A172 (cell line): ENCODE measurements at regions not wholly inside any gene's neighbourhood (a gene's known extent, or its start where the extent isn't known, plus 50 kb on each side); places are given as distances from the start of the nearest gene placed in this dataset.
A peak's percentile ranks its signal among the peaks of the same experiment; 100 is the strongest.
"Not testable (repeated sequence)": the region's sequence is repeated elsewhere in the genome, so short reads cannot be mapped to it uniquely, and the experiment has no call there.

Source experiments
- DNase-seq: peaks from one replicate; pipeline ENCODE4 v3.0.0-alpha.2; 2015; ENCODE audit warnings: low spot score

DNA sequence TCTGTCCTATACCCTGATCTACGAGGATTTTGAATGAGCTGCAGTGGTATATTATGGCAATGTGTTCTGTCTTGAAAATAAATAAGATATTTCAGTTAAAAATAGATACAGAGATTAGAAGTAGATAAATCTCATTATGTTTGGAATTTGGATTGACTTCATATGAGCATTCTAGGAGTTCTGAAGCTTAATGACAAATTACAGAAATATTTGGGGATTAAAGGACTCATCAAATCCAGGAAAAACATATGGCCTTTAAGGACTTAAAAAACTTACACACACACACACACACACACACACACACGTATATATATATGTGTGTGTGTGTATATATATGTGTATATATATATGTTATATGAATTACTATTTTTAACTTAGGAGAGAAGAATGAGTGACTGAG, 446.9 kb upstream of the CD180 start:
- DNase-seq: no peak

DNA sequence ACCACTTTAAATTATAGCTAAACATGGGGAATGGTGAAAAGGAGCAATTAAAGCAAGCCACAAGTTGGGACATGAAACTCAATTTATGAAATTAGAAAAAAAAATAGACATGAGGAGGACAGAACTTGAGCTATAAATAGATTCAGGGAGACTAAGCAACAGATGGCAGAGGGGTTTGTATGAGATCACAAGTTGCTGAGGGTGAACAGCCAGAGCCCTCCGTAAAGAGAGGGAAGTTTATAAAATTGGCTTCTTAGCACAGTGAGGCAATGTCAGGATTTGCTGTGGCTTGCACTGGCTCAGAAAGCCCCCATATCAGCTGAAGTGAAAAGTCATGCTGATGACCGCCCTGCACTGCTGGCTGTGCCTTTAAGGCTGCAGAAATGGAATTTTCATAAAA, 443.4 kb upstream of the CD180 start:
- DNase-seq: no peak

DNA sequence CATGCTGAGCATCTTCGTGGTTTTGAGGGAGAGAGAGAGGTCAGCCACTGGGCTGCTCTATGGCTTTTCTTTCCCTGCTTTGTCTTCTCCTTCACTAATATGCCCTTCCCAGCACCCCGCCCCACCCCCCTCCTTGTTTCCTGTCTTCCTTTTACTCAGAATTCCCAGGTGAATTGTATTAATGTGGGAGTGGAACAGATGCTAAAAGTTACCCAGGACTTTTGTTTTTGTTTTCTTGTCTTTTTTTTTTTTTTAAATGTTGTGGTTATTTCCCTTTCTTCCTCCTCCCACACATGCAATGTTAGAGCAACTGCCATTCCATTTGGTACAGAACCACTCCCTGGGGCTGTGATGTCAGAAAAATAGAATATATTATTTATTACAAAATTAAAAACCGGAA, 442.7 kb upstream of the CD180 start:
- DNase-seq: no peak

DNA sequence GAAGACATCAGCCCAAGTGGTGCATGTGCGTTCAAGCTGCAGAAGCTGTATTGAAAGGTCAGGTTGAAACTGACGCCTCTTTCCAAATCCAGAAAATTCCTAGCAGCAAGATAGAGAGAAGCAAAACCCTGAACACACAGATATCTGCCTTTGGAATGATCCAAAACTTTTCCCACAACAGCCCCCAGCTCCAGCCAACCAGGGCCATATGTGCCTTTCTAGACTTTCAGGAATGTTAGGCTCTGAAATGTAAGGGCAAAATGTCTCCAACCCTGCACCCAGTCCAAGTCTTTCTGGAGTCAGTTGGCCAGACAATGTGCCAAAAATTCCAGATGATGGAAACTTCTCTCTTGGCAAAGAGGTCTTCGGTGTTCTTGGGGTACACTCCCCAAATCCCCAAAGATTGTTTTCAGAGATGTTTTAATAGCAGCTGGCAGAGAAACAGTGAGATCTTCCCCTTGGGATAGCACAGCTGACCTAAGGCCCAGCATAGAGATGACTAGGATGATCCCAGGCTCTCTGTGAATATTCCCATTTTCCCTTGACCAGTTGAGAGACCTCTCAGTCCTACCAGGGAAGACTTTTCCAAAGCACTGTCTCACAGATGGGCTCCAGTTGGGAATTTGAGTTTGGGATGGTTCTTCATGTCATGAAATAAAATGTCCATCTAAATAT, 440.4 kb upstream of the CD180 start:
- no peak for DNase-seq

DNA sequence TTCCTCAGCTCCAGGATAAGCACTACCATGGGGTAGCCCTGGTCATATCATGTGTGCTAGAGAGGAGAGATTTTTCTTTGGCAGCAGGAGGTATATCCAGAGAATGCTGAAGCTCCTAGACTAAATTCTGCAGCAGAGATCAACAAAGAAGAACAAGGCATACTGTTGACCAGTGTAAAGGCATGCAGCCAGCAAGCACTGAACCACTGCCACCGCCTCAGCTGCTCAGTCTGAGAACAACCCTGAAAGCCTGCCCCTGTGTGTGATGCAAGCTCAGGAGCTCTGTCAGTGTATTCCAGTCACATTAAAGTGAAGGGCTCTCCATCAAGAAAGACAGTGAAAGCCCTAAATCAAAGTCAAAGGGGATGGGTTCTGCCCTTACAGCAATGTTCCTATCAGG, 439.5 kb upstream of the CD180 start:
- DNase-seq: no peak

DNA sequence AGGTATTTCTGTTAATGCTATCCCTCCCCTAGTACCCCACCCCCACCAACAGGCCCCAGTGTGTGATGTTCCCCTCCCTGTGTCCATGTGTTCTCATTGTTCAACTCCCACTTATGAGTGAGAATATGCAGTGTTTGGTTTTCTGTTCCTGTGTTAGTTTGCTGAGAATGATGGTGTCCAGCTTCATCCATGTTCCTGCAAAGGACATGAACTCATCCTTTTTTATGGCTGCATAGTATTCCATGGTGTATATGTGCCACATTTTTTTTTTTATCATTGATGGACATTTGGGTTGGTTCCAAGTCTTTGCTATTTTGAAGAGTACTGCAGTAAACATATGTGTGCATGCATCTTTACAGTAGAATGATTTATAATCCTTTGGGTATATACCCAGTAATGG, 430.5 kb upstream of the CD180 start:
- DNase-seq: not testable (repeated sequence)

DNA sequence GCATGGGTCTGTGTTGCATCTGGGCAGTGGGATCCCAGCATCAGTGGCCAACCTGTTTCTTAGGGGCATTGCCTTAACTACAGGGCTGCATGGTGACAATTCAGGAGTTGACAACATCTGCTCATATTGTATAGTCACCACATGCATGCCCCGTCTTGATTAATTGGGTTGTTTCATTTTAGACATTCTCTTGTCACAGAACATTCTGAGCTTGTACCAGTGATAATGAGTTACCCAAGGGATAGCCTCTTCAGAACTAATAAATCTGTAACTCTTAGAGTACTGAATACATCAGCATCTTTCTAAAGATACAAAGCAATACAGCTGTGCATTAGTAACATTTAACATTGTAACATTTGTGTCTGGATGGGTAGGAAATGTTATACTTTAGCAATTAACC, 426.5 kb upstream of the CD180 start:
- no peak for DNase-seq

DNA sequence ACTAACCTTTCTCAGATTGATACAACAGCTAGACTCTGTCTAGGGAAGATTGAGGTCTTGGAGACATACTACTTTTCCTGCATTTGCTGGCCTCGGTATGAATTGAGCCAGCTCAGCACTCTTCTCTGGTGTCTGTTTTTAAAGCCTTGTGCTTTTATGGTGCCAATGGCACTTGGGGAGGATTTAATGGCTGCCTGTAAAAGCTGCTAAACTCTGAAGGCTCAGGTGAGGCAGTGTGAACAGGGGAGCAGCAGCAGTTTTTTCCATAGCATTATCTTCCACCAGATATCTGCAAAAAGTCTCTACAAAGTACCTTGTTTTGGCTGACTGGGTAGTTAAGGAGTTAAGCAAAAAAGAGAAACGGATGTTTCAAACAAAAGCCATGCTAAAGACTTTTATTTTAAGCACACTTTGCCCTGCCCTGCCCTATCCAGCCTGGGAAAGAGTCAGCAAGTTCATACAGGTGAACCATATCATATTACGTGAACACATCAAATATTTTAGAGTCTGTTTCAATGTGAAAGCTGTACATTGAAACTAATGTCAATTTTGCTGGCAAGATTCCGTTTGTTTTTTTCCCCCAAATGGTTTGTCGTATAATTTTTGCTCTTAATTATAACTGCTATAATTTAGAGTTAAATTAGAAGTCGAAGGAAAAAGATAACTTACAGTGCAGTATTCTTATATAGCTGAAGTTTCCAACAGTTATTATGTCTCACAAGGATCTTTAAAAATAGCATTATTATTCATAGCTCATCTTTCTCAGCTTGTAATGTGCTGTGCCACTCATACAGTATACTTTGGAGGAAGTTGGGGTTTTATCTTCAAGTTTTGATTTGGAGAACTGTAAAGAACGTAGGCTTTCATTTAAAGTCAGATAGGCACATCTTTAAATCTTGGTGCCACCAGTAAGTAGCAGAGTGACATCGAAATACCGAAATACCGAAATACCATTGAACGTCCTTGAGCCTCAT, 424.1 kb upstream of the CD180 start:
- no peak for DNase-seq

DNA sequence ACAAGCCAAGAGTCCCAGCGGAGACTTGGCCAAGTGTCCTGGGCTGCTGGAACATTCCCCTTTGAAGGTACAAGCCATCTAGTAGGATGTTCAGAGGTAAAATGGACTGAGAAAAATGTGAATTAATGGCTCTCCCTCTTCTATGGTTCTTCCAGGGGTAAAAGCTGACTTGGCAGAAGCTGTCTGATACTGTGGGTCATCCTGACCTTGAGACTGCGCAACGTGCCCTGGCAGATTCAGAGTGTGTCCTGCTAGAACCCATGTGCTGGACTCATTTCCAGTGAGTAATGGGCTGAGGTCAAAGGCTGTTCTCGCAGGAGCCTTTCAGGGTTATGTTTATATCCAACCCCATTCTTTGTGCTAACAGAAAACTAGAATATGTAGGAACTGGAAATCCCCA, 423.0 kb upstream of the CD180 start:
- no peak for DNase-seq

DNA sequence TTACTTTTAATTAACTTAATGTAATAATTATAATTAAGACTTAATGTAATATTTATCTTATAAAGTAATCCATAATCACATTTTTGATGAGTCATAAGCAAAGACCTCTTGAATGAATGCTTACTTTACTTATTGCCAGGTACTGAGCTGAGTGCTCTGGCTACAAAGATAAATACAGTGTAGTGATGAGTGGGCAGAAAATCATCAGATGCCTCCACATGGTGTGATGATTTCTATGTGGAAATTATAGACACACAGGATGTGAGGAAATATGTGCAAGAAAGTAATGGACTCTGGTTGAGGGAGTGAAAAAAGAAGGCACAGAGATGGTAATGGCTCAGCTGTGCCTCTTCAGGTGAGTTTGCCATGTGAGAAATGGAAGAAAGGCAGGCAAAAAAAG, 422.6 kb upstream of the CD180 start:
- DNase-seq: no peak

DNA sequence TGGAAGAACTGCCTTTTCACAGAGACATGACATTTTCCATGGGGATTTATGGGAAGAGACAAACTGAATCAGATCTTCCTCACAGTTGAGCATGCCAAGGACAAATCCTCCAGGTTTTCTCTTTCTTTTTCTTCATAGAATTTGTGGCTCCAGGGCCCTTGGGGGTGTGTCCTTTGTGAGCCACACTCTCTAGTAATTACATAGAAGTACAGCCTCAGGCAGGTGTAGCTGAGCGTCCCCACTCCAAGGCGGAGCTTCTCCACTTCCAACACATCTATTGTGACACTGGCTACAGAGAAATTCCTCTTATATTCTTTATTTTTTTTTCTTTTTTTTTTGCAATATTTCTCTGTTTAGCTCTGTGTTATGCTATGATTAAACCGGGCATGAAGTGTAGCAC, 420.5 kb upstream of the CD180 start:
- DNase-seq: no peak

DNA sequence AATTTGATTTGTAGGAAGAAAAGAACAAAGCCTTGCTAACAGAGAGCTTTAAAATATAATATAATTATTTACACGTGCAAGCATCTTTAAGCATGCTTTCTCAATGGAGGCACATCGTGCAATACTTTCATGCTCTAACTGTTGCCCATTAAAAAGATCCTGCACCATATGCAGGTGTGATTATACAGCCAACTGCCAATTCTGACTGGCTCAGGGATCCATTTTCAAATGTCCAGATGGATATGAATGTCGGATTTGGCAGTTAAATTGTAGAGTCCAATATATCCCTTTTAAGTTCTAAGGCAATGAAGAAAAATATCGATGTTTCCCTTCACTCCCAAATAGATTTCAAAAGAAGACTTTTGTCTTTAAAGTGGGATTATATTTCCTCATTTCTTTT, 416.4 kb upstream of the CD180 start:
- no peak for DNase-seq

DNA sequence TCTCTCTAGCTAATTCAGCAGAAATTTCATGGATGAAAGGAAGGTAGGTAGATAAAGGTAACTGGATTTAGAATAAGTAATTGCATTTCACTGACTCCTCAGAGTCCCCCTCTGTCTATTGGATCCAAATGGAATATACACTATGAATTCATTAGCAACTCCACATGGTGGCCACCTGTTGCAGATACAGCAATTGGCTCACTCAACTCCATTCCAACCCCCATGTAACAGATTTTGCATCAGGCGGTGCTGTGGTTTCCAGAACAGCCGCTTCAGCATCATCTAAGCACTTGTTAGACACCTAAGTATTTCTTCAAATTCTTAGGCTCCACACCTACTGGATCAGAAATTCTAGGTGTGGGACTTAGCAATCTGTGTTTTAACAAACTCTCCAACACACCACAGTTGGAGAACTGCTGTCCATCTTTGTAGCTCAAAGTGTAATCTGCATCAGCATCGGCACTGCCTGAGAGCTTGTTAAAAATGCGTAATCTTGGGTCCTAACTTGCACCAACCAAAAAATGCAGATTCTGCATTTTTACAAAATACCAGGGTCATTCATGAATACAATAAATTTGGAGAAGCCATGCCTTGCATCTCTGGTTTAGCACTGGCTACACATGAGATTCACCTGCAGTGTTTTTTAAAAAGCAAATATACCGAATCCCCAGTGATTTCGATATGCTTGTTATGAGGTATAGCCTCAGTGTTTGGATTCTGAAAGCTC, 413.8 kb upstream of the CD180 start:
- no peak for DNase-seq

DNA sequence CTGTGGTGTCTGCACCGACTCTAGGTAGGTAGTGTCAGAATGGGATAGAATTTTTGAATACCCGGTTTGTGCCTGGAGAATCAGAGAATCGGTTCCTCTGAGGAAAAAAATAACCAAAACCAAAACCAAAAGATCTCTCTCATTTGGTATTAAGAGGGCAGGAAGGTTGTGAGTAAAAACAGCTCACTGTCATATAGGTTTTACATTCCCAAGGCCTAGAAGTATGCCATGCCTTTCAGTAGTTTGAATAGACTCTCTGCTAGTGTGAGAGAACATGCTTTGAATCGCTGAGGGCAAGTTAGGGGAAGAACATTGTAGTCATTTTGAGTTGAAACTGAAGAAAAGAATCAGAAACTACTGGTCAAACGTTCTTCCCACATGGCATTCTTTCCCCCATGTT, 411.4 kb upstream of the CD180 start:
- no peak for DNase-seq

DNA sequence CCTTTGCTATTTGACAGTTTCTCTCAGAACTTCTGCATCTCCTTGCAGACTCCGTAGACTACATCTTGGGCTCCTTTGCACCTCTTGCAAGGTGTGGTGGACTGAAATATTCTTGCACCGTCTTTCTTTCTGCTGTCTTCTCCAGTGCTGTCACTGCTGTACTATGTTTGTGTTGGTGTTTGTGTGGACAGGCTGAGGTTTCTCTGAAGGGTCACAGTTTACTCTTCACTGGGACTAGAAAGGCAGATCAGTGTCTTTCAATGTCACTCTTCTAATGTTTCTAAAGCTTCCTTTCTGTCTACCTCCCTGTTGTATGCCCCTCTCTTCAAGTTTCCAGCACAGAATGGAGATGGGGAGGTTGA, 410.0 kb upstream of the CD180 start:
- no peak for DNase-seq

DNA sequence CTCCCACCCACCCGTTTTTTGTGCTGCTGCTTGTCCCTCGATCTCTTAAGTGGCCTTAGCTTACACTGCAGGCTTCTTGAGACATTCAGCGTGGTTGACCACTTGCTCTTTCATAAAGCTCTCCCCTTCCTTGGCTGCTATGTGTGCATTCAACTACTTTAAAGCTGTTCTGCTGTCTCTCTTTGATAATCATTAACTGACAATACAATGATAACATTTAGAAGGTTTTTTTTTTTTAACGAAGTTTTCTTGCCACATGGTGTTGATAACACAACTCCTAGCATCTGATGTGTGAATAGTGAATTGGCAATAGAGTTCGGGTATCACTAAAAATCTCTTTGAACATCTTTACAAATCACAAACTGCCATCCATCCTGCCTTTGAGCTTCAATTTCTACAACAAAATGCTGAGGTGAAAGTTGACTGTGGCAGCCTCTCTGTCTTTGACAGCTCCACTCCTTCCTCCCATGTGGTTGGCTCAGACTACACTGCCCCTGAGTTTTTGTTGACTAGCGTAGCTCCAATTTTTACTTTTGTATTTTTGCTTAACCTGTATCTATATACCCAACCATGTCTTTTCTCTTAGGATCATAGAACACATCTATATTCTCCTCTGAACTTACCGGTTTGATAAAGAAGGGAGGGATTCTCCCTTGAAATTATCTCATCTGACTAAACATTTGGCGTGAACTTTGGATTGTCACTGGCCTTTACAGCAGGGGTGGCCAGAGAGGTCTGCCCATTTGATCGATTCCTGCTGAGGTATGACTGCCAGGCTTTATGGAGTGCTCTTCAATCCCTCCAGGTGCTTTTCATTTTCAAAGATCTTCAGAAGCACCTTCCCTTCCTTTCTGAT, 409.4 kb upstream of the CD180 start:
- DNase-seq: no peak

DNA sequence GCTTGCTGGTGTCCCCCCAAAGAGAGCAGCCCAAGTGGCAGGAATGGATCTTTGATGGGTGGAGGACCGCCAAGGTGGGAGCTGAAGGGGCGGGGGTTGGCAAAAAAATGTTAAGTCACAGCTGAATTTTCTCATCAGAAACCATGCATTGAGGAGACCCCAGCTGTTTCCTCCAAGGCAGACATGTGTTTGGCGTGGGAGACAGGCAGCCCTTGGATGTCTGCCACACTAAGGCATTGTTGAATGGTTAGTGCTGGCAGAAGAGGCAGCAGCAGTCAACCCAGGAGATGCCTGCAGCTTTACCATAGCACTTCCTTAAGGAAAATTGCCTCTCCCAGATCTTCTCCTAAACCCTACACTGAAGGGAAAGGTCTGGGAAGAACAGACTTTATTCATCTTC, 394.9 kb upstream of the CD180 start:
- DNase-seq: no peak

DNA sequence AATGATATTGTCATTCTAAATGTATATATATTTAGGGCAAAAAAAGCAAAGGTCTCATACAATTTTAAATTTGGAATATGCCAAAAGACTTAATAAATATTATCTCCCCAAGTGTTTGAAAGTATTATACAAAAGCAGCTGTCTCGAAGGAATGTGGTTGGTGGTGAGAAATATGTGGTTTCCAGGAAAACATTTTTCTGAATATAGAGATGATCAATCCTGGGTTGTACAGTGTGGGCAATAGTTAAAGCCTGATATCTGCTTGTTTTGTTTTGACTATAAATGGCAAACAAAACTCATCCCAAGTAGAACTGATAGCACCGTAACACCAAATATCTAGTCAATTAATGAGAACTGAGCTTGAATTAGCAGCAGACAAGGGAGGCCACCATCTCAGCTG, 391.8 kb upstream of the CD180 start:
- DNase-seq: no peak

DNA sequence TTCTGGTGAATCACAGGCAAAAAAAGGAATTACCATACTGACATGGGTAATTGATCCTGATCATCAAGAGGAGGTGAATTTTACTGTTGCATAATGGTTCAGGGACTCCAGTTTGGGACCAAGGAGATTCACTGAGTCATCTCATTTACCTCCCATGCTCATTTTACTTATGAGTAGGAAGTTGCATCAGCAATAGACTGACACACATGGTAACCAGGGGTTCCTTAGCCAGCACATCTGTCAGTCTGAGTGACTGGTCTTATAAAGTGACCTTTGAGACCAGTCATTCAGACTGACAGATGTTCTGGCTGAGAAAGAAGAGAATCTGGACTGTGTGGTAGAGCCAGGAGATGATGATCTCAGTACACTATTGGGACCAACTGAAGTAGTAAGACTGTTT, 384.6 kb upstream of the CD180 start:
- DNase-seq: no peak

DNA sequence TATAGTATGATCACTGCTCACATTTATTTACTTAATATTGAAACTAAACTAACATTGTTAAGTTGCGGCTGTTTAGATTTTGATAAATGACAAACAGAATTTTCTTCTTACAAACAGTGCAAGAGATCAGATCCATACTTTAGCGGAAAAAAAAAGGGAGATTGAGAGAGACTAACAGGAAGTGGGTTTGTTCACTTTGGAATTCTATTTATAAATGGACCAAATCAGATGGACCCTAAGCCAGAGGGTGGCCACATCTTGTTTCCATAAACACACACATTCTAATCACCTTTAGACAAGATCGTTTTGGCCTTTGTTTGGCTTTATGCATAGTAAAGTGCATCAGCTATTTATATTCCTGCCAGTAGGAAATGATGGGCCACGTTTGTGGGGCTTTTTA, 381.4 kb upstream of the CD180 start:
- peak; percentile 11 for DNase-seq

DNA sequence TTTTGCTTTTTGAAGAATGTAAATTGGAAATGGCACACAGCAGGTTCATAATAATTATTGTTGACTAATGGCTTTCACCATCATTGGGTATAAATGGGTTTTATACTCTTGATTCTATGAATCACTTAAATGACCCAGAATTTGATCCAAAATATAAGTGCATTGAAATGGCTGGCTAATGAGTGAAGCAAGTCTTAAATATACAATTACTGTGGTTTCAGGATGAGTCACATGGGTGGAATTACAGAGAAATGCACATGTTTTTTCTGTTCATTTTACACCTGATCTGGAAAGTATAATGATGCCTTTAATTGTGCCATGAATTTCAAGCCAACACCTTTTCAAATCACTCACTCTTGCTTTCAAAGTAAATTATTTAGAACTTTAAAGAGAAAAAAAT, 380.8 kb upstream of the CD180 start:
- DNase-seq: peak; percentile 36

DNA sequence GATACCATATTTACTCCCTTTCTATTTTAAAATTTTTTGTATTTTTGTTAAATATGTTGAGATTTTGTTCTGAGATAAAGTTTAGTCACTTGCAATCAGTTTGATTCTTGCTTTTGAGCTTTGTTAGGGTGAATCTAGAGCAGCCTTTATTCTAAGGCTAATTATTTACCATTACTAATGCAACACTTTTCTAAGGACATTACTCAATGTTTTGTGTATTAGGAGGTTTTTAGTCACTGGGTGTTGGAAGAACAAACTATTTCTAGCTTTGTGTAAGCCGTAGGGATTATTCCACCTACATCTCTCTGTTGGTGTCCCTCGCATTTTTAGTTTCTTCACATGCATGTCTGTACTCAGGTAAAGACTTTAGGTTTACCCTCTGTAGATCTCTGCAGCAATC, 379.5 kb upstream of the CD180 start:
- no peak for DNase-seq
